ENCODE measurements at regions not wholly inside any gene's neighbourhood (a gene's known extent, or its start where the extent isn't known, plus 50 kb on each side); places are given as distances from the start of the nearest gene placed in this dataset.

GRCh38 chr20:47914792-47915191, 129.5 kb upstream of the SULF2 start:
- no peak for TF ChIP-seq CTCF (IDR thresholded peaks at IDR 0.05; ENCODE audit: low read depth, low read length)
- no peak for TF ChIP-seq EZH2phosphoT487 (IDR thresholded peaks at IDR 0.05; ENCODE audit: low read depth)
